ENCODE measurements at regions not wholly inside any gene's neighbourhood (a gene's known extent, or its start where the extent isn't known, plus 50 kb on each side); places are given as distances from the start of the nearest gene placed in this dataset.

DNA sequence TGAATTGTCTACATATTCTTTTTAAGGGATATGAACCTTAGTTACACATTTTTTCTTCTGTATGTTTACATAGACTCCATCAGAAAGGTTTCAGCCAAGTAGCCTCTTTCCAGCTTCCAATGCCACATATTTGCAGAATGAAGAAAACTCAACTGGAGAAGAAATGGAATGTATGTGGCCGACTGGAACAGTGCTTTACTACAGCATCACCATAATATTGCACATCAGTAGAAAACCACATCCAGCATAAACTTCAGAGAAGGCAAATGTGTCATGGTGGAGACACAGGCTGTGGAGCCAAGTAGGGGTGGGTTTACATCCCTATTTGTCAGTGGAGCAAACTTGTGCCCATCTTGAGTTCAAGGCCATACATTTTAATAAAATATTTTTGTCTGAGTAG is 204.8 kb upstream of the LDB2 start:
- TF ChIP-seq POLR2A (IDR thresholded peaks at IDR 0.05) = no peak
- no peak for TF ChIP-seq EP300 (IDR thresholded peaks at IDR 0.05)
- TF ChIP-seq, protein P1, sequence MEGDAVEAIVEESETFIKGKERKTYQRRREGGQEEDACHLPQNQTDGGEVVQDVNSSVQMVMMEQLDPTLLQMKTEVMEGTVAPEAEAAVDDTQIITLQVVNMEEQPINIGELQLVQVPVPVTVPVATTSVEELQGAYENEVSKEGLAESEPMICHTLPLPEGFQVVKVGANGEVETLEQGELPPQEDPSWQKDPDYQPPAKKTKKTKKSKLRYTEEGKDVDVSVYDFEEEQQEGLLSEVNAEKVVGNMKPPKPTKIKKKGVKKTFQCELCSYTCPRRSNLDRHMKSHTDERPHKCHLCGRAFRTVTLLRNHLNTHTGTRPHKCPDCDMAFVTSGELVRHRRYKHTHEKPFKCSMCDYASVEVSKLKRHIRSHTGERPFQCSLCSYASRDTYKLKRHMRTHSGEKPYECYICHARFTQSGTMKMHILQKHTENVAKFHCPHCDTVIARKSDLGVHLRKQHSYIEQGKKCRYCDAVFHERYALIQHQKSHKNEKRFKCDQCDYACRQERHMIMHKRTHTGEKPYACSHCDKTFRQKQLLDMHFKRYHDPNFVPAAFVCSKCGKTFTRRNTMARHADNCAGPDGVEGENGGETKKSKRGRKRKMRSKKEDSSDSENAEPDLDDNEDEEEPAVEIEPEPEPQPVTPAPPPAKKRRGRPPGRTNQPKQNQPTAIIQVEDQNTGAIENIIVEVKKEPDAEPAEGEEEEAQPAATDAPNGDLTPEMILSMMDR (IDR thresholded peaks at IDR 0.05) = no peak
- TF ChIP-seq POLR2AphosphoS5 (IDR thresholded peaks at IDR 0.05) = no peak

All from stomach (tissue), 4 donors.